GM18861 (cell line): ENCODE measurements at regions not wholly inside any gene's neighbourhood (a gene's known extent, or its start where the extent isn't known, plus 50 kb on each side); places are given as distances from the start of the nearest gene placed in this dataset.
"Not testable (repeated sequence)": the region's sequence is repeated elsewhere in the genome, so short reads cannot be mapped to it uniquely, and the experiment has no call there.

Source experiments
- ATAC-seq: cut with Tn5 transposase; IDR thresholded peaks from one replicate; pipeline ENCODE4 v1.9.1; 2021; ENCODE audit not compliant: unreplicated experiment

DNA sequence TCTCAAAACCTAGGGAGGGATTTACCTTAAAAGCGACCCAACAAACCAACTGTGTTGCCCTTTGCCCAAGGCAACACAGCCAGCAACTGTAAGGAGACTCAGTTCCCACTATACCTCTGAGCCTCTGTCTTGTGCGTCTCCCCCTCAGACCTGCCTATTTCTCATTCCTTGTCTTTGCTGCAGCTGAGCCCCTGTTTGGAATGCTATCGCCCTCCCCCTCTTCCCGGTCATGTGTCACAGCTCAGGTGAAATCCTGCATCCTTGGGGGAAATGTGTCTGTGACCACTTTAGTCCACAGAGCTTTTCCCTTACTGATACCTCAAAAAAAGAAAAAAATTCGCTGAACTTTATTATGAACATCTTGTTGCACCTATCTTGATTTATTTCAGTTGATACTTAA is 52.0 kb upstream of the LRIG1 start:
- no peak for ATAC-seq

DNA sequence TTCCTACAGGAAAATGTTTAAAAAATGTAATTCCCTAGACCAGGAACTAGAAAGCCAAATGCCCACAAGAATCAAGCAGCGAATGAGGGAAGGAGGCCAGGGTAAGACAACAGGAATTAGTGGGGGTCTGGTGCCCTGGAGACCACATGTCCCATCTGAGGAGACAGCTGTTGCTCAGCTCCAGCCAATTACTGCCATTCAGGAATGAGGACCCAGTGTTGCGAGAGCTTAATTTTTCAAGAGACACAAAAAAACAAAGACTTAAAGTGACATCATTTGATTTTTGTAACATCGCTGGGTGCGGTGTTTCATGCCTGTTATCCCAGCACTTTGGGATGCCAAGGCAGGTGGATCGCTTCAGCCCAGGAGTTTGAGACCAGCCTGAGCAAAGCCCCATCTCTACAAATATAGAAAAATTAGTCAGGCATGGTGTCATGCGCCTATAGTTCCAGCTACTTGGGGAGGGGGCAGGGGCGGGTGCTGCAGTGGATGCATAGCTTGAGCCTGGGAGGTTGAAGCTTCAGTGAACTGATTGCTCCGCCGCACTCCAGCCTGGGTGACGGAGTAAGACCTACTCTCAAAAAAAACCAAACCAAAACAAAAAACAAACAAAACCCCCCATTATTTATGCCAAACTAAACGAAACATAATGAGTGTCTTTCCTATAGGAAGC is 52.8 kb upstream of the LRIG1 start:
- no peak for ATAC-seq

DNA sequence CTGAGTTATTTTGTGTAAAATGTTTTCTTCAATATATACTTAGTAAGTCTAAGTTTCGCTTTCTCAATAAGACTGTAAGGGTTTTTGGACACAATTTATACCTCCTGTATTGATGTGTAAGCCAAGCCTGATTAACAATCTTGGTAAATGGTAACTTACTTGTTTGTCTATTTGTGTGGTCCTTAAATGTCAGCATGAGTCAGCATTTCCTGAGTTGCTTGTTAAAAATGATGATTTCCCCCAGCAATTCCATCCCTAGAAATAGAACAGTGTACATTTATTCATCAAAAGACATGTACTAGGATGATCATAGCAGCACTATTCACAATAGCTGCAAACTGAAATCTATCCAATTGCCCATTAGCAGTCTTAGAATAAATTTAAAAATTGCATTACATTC is 53.4 kb upstream of the LRIG1 start:
- no peak for ATAC-seq

DNA sequence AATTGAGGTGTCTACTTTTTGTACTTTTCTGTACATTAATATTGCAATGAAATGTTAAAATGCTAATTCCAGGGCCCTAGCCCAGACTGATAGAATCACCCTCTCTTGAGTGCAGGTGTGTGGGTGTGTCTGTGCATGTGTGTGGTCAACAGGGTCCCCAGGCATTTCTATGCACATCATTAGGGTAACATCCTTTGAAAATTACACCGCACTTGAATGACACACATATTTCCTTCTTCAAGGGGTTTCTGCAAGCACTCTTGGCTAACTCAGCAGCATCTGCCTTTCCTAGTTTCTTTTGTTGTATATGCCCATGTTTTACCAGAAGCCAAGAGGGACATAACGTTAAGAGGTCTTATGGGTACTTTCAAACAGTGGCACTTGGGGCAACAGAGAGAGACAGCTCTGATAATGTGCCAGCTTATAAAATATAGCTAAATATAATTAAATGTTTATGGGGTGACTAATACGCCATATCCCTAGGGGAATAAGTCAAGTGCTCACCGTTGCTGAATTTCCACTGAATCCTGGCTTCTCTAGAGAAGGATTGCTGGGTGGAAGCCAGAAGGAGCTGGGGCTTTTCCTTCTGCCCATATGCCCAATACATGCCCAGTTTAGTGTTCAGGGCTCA is 54.5 kb upstream of the LRIG1 start:
- no peak for ATAC-seq

DNA sequence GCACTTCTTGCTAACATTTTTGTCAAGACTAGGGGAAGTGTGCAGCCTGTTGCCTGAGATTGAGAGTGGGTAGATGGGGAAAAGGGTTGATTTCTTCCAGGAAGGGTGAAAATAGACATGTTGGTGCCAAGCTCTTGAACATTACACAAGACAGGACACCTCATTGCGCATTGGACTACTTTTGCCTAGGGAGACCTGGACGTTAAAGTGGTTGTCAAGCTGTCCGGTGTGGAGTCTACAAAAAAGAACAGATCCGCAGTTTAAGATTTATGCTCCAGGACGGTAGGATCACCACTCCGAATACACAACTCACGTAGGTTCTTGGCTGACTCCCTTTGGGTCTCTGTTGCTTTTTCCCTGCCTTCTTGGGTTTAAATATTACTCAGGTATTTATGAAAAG is 56.3 kb upstream of the LRIG1 start:
- ATAC-seq: no peak

DNA sequence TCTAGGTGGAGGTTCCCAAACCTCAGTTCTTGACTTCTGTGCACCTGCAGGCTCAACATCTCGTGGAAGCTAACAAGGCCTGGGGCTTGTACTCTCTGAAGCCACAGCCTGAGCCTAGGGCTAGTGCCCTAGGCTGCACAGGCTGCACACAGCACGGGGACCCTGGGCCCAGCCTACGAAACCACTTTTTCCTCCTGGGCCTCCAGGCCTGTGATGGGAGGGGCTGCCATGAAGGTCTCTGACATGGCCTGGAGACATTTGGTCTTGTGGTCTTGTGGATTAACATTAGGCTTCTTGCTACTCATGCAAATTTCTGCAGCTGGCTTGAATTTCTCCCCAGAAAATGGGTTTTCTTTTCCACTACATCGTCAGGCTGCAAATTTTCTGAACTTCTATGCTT is 59.1 kb upstream of the LRIG1 start:
- not testable (repeated sequence) for ATAC-seq

DNA sequence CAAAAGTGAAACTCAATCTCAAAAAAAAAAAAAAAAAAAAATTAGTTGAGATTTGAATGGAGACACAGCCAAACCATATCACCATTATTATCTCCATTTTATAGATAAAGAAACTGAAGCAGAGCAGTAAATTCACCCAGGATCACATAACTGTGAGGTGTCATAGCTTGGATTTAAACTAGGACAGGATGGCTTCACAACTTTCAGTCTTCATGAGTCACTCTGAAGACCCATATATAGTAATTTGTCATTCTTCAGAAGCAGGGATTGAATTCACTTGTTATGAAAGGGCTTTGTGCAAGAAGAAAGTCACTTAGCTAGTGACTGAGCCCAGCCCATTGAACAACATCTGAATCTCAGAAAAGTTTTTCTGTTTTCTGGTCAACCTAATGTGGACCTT is 60.5 kb upstream of the LRIG1 start:
- no peak for ATAC-seq

DNA sequence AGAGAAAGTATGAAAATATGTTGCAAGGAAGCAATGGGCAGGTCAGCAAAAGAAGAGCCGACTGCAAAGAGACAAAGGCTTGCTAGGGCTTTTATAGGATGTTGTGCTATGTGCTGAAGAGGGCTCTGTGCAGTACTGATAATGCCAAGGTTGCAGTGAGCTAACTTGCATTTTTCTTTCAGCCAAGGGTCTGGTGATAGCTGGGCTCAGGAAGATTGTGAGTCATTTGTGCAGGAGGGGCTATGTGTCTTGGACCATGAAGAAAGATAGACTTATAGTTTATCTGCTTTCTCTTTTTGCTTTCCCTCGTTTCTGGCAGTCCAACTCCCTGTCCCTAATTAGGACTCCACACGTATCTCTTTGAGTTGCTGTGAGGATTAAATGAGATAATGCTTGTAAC is 64.5 kb upstream of the LRIG1 start:
- ATAC-seq: no peak

DNA sequence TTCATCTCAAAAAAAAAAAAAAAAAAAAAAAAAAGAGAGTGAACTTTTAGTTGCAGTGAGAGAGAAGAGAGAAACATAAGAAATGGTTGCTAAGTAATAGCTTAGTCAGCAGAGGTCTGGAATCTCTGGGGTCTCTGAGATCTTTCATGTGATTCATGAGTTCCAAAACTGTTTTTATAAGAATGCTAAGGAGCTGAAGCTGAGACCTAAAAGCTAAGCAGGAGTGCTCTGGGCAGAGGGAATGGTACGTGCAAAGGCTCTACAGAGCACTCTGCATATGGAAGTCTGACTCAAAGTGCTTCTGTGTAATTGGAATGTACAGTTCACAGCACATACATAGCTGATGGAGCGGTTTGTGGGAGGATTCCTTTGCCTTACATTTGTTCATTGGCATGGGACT is 66.3 kb upstream of the LRIG1 start:
- ATAC-seq: no peak

DNA sequence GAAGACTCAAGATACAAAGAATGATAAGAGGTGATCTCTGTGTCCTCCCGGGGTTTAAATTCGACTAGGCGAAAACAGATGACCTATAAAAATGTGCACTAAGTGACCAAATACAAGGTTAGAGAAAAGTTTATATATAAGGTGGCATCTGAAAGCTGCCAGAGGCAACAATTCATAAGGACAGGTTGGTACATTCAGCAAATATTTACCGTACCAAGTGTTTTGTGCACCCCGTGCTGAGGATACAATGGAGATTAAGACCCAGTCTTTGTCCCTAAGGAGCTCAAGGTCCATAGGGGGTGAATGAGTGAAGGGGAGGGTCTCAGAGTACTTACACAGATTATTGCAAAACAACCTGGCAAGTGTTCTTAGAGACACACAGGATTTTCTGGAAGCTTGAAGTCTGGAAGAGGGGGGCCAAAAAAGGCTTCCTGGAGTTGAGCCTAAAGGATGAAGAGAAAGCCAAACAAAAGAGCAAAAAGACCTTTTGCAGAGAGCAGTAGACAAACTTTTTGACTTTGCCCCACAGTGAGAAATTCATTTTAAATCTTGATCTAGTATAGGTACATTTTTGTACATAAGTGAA is 71.4 kb upstream of the LRIG1 start:
- no peak for ATAC-seq

DNA sequence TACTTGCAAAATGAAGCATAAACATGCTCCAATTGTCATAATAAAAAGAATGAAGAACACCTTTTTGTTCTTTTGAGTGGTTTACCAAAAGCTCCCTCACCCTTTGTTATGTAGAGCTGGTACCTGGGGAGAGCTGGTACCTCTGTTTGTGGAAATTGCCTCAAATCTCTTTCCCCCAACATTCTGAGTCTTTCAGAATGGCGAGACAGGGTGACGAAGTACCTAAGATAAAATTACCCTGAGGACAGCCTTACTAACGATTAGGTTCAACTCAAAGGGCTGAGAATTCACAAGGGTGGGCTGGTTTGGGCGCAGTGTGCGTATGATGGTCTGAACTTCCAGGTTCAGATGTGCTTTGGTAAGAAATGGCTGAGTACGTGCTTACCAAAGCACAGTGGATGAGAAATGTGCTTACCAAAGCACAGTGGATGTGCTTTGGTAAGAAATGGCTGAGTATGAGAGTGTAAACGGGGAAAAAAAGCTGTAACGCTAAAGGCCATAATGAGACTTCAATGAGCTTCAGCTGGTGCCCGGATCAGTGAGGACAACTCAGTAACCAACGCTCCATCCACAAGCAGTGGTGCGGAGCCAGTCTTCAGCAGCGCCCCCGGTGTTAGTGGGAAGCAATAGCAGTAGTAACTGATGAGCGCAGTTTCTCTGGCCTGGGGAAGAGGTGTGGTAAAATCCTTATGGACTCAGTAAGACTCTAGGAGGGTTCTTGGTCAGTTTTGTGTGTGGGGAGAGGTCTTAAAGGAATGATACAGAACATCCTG is 72.3 kb upstream of the LRIG1 start:
- peak; percentile 82 for ATAC-seq

DNA sequence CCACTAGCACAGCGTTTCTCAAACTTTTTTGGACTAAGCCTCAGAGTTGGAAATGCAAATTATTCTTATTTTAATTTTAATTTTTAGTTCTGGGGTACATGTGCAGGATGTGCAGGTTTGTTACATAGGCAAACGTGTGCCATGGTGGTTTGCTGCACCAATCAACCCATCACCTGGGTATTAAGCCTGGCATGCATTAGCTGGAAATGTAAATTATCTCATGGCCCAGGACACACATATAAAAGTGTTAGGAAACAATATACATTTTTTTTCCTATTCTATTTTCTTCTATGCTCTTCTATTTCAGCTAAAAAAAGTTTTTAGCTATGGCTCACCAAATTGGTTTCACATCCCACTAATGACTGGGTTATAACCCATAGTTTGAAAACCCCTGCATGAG is 73.3 kb upstream of the LRIG1 start:
- no peak for ATAC-seq

DNA sequence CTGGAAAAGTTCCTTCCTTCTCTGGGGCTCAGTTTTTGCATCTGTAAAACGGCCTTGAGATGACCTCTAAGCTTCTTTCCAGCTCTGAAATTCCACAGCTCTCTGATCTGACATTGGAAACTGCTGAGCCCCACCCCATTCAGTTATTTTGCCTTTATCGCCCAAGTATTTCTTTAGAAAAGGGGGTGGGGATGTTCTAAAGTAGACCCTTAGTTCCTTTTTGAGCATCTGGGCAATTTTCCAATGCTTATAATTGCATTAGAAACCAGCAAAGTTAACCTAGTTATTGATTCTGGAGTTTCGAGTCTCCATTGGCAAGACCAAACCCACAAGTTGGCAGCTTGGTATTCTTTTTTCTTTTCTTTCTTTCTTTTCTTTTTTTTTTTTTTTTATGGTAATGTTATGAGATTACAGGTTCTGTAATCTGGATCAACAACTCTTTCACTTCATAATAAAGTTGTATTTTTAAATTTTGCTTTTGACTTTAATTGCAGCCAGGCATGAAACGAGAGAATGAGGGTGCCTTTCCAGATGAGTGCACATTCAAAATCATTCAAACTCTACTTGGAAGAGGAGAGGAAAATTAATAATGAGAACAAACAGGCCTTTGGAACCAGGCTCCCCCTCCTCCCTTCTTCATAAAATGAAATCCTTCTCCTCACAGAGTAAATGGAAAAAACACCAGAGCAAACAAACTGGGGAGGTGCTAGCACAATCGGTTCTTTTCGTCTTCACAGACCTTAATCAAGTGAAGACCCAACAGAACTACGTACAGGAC is 76.8 kb upstream of the LRIG1 start:
- ATAC-seq: no peak

DNA sequence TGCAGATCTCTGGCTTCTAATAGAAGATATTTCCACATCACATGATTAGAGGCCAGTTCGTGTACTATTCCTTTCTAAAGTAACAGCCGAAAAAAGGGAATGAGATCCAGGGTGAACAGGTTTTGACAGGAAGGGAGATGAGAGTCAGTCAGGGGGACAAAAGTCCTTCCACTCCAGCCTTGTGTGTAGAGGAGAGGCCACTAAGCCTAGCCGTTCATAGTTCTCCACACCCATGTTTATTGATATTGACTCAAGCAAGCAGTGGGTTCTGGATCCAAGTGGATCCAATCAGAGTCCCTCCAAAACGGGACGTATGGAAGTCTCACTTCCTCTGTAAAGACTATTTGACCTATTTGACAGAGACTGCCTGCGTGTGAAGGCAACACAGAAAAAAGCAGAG is 80.4 kb upstream of the LRIG1 start:
- no peak for ATAC-seq

DNA sequence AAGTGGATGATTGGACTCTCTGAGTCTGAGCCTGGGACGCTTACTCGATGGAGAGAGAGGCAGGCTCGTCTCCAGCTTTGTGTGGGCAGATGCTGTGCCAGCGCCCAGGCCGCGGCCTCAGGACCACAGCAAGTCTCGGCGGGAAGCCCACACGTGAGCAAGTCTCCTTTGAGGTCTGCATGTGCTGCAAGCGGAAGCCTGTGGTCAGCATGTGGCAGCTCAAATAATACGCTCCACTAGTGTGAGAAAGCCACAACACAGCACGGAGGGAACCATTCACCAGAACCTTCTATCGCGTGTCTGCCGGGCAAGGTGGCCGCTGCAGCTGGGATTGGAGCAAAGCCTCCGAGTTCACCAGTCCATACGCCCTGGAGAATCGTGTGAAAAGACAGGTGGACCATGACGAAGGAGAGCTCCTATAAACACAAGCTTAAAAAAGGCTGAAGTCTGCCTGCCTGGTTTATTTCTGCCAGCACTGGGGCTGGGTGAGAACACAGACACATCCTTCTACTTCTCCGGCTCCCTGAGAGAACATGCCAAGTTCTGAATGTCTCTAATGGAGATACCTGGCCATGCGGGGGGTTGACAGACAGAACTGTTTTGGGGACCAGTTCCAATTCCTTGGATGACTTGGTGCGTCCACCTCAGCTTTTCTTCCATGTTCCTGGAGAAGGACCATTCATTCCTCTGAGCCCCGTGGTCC is 82.0 kb upstream of the LRIG1 start:
- ATAC-seq: peak; percentile 95

DNA sequence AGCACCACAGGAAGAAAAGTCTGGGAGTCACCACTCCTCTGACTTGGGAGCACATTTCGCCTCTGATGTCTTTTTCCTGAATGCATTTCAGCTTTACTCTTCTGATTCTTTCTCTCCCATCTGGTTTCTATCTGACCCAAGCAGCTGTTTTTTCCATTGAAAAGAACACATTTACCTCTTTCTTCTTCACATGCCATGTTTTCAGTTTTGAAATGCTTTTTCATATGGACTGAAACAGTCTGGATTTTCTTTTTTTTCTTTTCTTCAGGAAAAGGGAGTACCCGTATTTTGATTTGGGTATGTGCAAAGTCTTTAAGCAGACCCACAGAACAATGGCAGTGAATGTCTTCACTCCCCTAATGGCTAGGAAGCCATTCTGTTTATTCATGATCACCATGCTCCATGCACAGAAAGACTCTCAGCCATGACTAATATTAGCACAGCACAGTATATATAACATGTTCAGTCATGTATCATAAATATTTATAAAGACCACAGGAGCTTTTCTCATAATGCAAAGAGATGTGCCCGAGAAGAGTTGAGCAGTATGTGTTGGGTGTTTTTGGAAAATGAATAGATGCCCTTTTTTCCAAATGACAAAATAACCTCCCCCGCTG is 82.7 kb upstream of the LRIG1 start:
- no peak for ATAC-seq

DNA sequence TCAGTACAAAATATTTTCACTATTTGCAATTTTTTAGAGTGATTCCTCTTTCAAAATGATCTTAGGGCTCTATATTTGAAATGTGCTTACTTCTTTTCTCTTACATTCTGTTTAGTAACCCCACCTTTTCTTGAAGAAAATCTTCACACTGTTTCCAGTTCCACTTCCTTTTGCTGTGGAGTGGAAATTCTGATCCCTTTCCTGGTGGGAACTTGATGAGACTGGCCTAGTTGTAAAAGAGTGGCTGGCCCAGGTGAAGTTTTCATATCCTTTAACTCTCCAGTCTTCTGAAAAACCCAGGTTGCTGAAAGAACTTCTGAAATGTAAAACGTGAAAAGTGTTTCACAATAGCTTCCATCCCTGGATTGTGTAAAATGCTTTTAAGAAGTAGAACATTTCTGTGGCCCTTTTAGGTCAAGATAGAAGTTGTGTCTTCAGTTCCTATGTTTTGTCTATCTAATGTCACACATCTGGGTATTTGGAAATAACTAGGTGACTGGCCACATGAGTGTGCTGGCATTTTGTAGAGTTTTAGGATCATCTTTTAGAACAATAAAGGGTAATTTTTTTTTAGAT is 84.8 kb upstream of the LRIG1 start:
- ATAC-seq: no peak

DNA sequence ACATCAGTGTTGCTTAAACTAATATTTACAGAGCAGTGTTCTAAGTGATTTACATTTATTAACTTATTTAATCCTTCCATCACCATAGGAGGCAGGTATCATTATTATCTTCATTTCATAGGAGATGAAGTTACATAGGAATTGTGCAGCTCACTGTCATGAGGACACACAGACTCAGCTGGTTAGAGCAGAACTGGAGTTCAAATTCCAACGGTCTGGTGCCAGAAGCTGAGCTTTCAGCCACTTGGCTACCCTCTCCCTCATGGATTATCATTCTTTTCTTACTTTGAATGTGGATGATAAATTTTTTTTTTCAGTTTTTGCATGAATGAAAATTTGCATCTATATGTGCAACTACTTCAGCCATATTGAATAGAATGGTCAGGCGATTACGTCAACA is 86.0 kb upstream of the LRIG1 start:
- ATAC-seq: no peak

DNA sequence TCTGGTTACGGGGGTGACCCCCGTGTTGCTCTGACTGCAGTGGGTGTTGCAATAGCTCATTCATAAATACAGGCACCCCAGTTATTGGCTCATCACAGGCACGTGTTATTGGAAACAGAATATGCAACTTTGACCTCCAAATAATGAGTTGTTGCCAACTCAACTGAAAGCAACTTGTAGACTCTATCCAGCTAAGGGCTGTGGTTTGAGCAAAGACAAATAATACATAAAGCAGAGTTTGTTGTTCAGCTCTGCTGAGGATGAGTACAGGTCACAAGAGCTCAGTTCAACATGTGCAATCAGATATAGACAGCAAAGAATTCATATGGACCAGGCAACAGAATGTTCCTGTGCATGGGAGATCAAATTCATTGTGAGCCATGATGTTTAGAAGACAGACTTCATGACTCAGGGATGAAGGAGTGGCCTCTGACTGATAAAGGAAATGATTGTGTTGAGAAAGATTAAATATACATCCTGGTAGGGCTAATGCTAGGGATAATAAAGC is 87.6 kb upstream of the LRIG1 start:
- no peak for ATAC-seq
